Mesendoderm (in vitro differentiated cells): ENCODE measurements at regions not wholly inside any gene's neighbourhood (a gene's known extent, or its start where the extent isn't known, plus 50 kb on each side); places are given as distances from the start of the nearest gene placed in this dataset.

Experiments
- DNase-seq: peaks from one replicate; pipeline ENCODE4 v3.0.0; 2013
- H2AK5ac ChIP-seq: 2 replicates; pipeline ENCODE4 v1.6.1; 2013; ENCODE audit warnings: low read length, inconsistent platforms
- H2BK120ac ChIP-seq: 2 replicates; pipeline ENCODE4 v1.6.1; 2013; ENCODE audit warnings: low read depth, mild to moderate bottlenecking, low read length, moderate library complexity, mixed read lengths
- H2BK15ac ChIP-seq: replicated peaks from 2 replicates; pipeline ENCODE4 v1.6.1; 2013; ENCODE audit warnings: low read depth, mild to moderate bottlenecking, moderate library complexity
- H2BK5ac ChIP-seq: 2 replicates; pipeline ENCODE4 v1.6.1; 2013; ENCODE audit warnings: low read length, inconsistent platforms
- H3K18ac ChIP-seq: 2 replicates; pipeline ENCODE4 v1.6.1; 2013; ENCODE audit warnings: mild to moderate bottlenecking, low read length, mixed read lengths
- H3K23ac ChIP-seq: one replicate; pipeline ENCODE4 v1.6.1; 2013; ENCODE audit warnings: low read length
- H3K27ac ChIP-seq: 2 replicates; pipeline ENCODE4 v1.5.1; 2013; ENCODE audit warnings: low read depth, mild to moderate bottlenecking, inconsistent platforms, low read length, moderate library complexity
- H3K27me3 ChIP-seq: 2 replicates; pipeline ENCODE4 v1.6.1; 2013; ENCODE audit warnings: low read length, control low read depth, mild to moderate bottlenecking, inconsistent platforms; ENCODE audit not compliant: insufficient read depth, poor library complexity
- H3K36me3 ChIP-seq: 2 replicates; pipeline ENCODE4 v1.6.1; 2013; ENCODE audit warnings: low read length, inconsistent platforms; ENCODE audit not compliant: control insufficient read depth, insufficient read depth
- H3K4ac ChIP-seq: one replicate; pipeline ENCODE4 v1.6.1; 2013; ENCODE audit warnings: low read depth, mild to moderate bottlenecking, low read length, moderate library complexity
- H3K4me1 ChIP-seq: 2 replicates; pipeline ENCODE4 v1.6.1; 2013; ENCODE audit warnings: low read depth, low read length, inconsistent platforms; ENCODE audit not compliant: control insufficient read depth
- H3K4me2 ChIP-seq: 2 replicates; pipeline ENCODE4 v1.6.1; 2013; ENCODE audit warnings: low read length
- H3K4me3 ChIP-seq: 2 replicates; pipeline ENCODE4 v1.5.1; 2013; ENCODE audit warnings: mild to moderate bottlenecking, low read length
- H3K56ac ChIP-seq: one replicate; pipeline ENCODE4 v1.6.1; 2013; ENCODE audit warnings: low read length
- H3K79me1 ChIP-seq: 2 replicates; pipeline ENCODE4 v1.6.1; 2013; ENCODE audit warnings: low read length, inconsistent platforms
- H3K79me2 ChIP-seq: 2 replicates; pipeline ENCODE4 v1.6.1; 2013; ENCODE audit warnings: mild to moderate bottlenecking, low read length; ENCODE audit not compliant: control insufficient read depth, insufficient read depth
- H3K9ac ChIP-seq: 2 replicates; pipeline ENCODE4 v1.6.1; 2013; ENCODE audit warnings: low read length, inconsistent platforms
- H4K5ac ChIP-seq: one replicate; pipeline ENCODE4 v1.6.1; 2013; ENCODE audit warnings: low read length
- H4K8ac ChIP-seq: one replicate; pipeline ENCODE4 v1.6.1; 2013; ENCODE audit warnings: low read depth, mild to moderate bottlenecking, control low read depth, low read length, moderate library complexity
- WGBS: extraction: QIAGEN DNeasy Blood & Tissue Kit; methylation state at CpG from one replicate; pipeline ENCODE4 v1.1.7; 2013; ENCODE audit warnings: low lambda C conversion rate, missing lambda C conversion rate; ENCODE audit not compliant: insufficient coverage; ENCODE audit errors: extremely low coverage; 5-methylcytosine and 5-hydroxymethylcytosine counted together

- H3K27me3 ChIP-seq: no peaks in the 10 kb centered on the region
- H3K36me3 ChIP-seq: no peaks in the 10 kb centered on the region
- H3K4ac ChIP-seq: no peak overlapping the region
- H3K56ac ChIP-seq: no peak overlapping the region
- no peaks in the 10 kb centered on the region for H3K79me1 ChIP-seq
- no peak overlapping the region for H2AK5ac ChIP-seq
- no peak overlapping the region for H3K9ac ChIP-seq
- H3K18ac ChIP-seq: no peak overlapping the region
- no peaks in the 10 kb centered on the region for H3K4me1 ChIP-seq
- H2BK15ac ChIP-seq: no peak overlapping the region
- no peak overlapping the region for H3K27ac ChIP-seq
- no peak overlapping the region for H3K4me2 ChIP-seq
- DNase-seq: no peak
- no CpG with 5 or more reads among the region's 3 CpGs for WGBS
- H3K4me3 ChIP-seq: no peak overlapping the region
- H4K5ac ChIP-seq: no peak overlapping the region
- H3K79me2 ChIP-seq: no peaks in the 10 kb centered on the region
- H3K23ac ChIP-seq: no peak overlapping the region
- H4K8ac ChIP-seq: no peak overlapping the region
- H2BK5ac ChIP-seq: no peak overlapping the region
- H2BK120ac ChIP-seq: no peak overlapping the region
Measured at GRCh38 chr4:145390571-145390970, 91.1 kb upstream of the SMAD1 start.

- Histone ChIP-seq H2AK5ac (no peak overlapping the region), H3K79me1 (no peaks in the 10 kb centered on the region), H3K36me3 (no peaks in the 10 kb centered on the region), H3K56ac (no peak overlapping the region), H2BK5ac (no peak overlapping the region), H3K4ac (no peak overlapping the region), H2BK120ac (no peak overlapping the region), H3K18ac (no peak overlapping the region), H3K4me1 (no peaks in the 10 kb centered on the region), H3K4me2 (no peak overlapping the region), H3K79me2 (no peaks in the 10 kb centered on the region), H4K8ac (no peak overlapping the region), H3K27me3 (no peaks in the 10 kb centered on the region), H3K23ac (no peak overlapping the region), H3K9ac (no peak overlapping the region), H2BK15ac (no peak overlapping the region), H3K27ac (no peak overlapping the region), H4K5ac (no peak overlapping the region), H3K4me3 (no peak overlapping the region)
- no peak for DNase-seq
- WGBS: no CpG with 5 or more reads among the region's 4 CpGs
Measured at GRCh38 chr4:145389550-145389949, 92.1 kb upstream of the SMAD1 start.

GRCh38 chr4:145388043-145388442, 93.6 kb upstream of the SMAD1 start:
- Histone ChIP-seq H4K8ac (no peak overlapping the region), H3K23ac (no peak overlapping the region), H2BK15ac (no peak overlapping the region), H2BK5ac (no peak overlapping the region), H3K9ac (no peak overlapping the region), H2AK5ac (no peak overlapping the region), H3K56ac (no peak overlapping the region), H3K4ac (no peak overlapping the region), H3K79me2 (no peaks in the 10 kb centered on the region), H3K18ac (no peak overlapping the region), H3K4me3 (no peak overlapping the region), H3K4me1 (no peaks in the 10 kb centered on the region), H3K4me2 (no peak overlapping the region), H3K36me3 (no peaks in the 10 kb centered on the region), H2BK120ac (no peak overlapping the region), H3K27ac (no peak overlapping the region), H3K79me1 (no peaks in the 10 kb centered on the region), H3K27me3 (no peaks in the 10 kb centered on the region), H4K5ac (no peak overlapping the region)
- WGBS: no CpG with 5 or more reads among the region's 3 CpGs
- DNase-seq: peak; percentile 70

GRCh38 chr4:145387079-145387478, 94.6 kb upstream of the SMAD1 start:
- H3K9ac ChIP-seq: no peak overlapping the region
- H4K5ac ChIP-seq: no peak overlapping the region
- no peak overlapping the region for H3K18ac ChIP-seq
- no peak overlapping the region for H3K4me3 ChIP-seq
- H3K4me1 ChIP-seq: no peaks in the 10 kb centered on the region
- no peak overlapping the region for H4K8ac ChIP-seq
- H3K27ac ChIP-seq: no peak overlapping the region
- WGBS: no CpG with 5 or more reads among the region's 3 CpGs
- no peak overlapping the region for H3K4ac ChIP-seq
- H2BK120ac ChIP-seq: no peak overlapping the region
- H3K23ac ChIP-seq: no peak overlapping the region
- no peak overlapping the region for H3K4me2 ChIP-seq
- H2AK5ac ChIP-seq: no peak overlapping the region
- H3K79me1 ChIP-seq: no peaks in the 10 kb centered on the region
- no peaks in the 10 kb centered on the region for H3K36me3 ChIP-seq
- H3K79me2 ChIP-seq: no peaks in the 10 kb centered on the region
- H2BK5ac ChIP-seq: no peak overlapping the region
- no peak overlapping the region for H2BK15ac ChIP-seq
- DNase-seq: no peak
- no peak overlapping the region for H3K56ac ChIP-seq
- H3K27me3 ChIP-seq: no peaks in the 10 kb centered on the region

GRCh38 chr4:145381163-145381562, 100.5 kb upstream of the SMAD1 start:
- no peak overlapping the region for H3K56ac ChIP-seq
- H3K4me1 ChIP-seq: no peaks in the 10 kb centered on the region
- no peak overlapping the region for H3K4me2 ChIP-seq
- no peaks in the 10 kb centered on the region for H3K79me2 ChIP-seq
- H3K79me1 ChIP-seq: no peaks in the 10 kb centered on the region
- no peak overlapping the region for H2BK15ac ChIP-seq
- WGBS: no CpG with 5 or more reads among the region's 1 CpG
- H2BK5ac ChIP-seq: no peak overlapping the region
- no peak overlapping the region for H2BK120ac ChIP-seq
- H3K4ac ChIP-seq: no peak overlapping the region
- DNase-seq: no peak
- no peaks in the 10 kb centered on the region for H3K36me3 ChIP-seq
- no peak overlapping the region for H3K9ac ChIP-seq
- no peak overlapping the region for H3K27ac ChIP-seq
- no peak overlapping the region for H3K23ac ChIP-seq
- no peaks in the 10 kb centered on the region for H3K27me3 ChIP-seq
- H2AK5ac ChIP-seq: no peak overlapping the region
- H4K5ac ChIP-seq: no peak overlapping the region
- H4K8ac ChIP-seq: no peak overlapping the region
- no peak overlapping the region for H3K18ac ChIP-seq
- H3K4me3 ChIP-seq: no peak overlapping the region

GRCh38 chr4:145380123-145380522, 101.5 kb upstream of the SMAD1 start:
- Histone ChIP-seq H2BK5ac (no peak overlapping the region), H3K23ac (no peak overlapping the region), H3K4me3 (no peak overlapping the region), H4K8ac (no peak overlapping the region), H3K56ac (no peak overlapping the region), H3K4me1 (no peaks in the 10 kb centered on the region), H2BK15ac (no peak overlapping the region), H3K4me2 (no peak overlapping the region), H2AK5ac (no peak overlapping the region), H3K4ac (no peak overlapping the region), H3K27me3 (no peaks in the 10 kb centered on the region), H3K18ac (no peak overlapping the region), H3K27ac (no peak overlapping the region), H3K9ac (no peak overlapping the region), H2BK120ac (no peak overlapping the region), H3K79me2 (no peaks in the 10 kb centered on the region), H3K36me3 (no peaks in the 10 kb centered on the region), H3K79me1 (no peaks in the 10 kb centered on the region), H4K5ac (no peak overlapping the region)
- DNase-seq: no peak
